Thymus (tissue), 11 donors: ENCODE measurements at regions not wholly inside any gene's neighbourhood (a gene's known extent, or its start where the extent isn't known, plus 50 kb on each side); places are given as distances from the start of the nearest gene placed in this dataset.
"Not testable (repeated sequence)": the region's sequence is repeated elsewhere in the genome, so short reads cannot be mapped to it uniquely, and the experiment has no call there.

Source experiments
- DNase-seq, 9 donors: peaks; one replicate each; pipeline ENCODE4 v3.0.0-alpha.2; 2013; ENCODE audit warnings: low spot score in 9 of 9, low read depth in 6 of 9, missing footprints in 1 of 9
- H3K27ac ChIP-seq, 2 donors: one replicate each; pipeline ENCODE4 v1.5.1; 2013; ENCODE audit warnings: control low read depth in 1 of 2, low read depth in 1 of 2, low read length in 1 of 2, mild to moderate bottlenecking in 1 of 2, moderate library complexity in 1 of 2
- H3K27me3 ChIP-seq, 2 donors: one replicate each; pipeline ENCODE4 v1.5.1; 2013; ENCODE audit warnings: low read length in 1 of 2; ENCODE audit not compliant: control insufficient read depth in 2 of 2, insufficient read depth in 1 of 2
- H3K36me3 ChIP-seq, 2 donors: one replicate each; pipeline ENCODE4 v1.5.1; 2013; ENCODE audit warnings: low read length in 1 of 2, mild to moderate bottlenecking in 1 of 2, moderate library complexity in 1 of 2; ENCODE audit not compliant: control insufficient read depth in 2 of 2, insufficient read depth in 2 of 2
- H3K4me1 ChIP-seq, 2 donors: one replicate each; pipeline ENCODE4 v1.5.1; 2013; ENCODE audit warnings: low read length in 2 of 2; ENCODE audit not compliant: control insufficient read depth in 2 of 2, insufficient read depth in 2 of 2
- H3K4me3 ChIP-seq, 2 donors: one replicate each; pipeline ENCODE4 v1.5.1; 2013; ENCODE audit warnings: low read length in 2 of 2, control low read depth in 1 of 2, mild to moderate bottlenecking in 1 of 2
- H3K9me3 ChIP-seq, 2 donors: one replicate each; pipeline ENCODE4 v1.5.1; 2013; ENCODE audit warnings: low read length in 1 of 2, mild to moderate bottlenecking in 1 of 2; ENCODE audit not compliant: control insufficient read depth in 2 of 2, insufficient read depth in 1 of 2
- WGBS: extraction: QIAGEN DNeasy Blood & Tissue Kit; methylation state at CpG from one replicate; pipeline ENCODE4 v1.1.7; 2013; 5-methylcytosine and 5-hydroxymethylcytosine counted together
- donor health status: healthy.

DNA sequence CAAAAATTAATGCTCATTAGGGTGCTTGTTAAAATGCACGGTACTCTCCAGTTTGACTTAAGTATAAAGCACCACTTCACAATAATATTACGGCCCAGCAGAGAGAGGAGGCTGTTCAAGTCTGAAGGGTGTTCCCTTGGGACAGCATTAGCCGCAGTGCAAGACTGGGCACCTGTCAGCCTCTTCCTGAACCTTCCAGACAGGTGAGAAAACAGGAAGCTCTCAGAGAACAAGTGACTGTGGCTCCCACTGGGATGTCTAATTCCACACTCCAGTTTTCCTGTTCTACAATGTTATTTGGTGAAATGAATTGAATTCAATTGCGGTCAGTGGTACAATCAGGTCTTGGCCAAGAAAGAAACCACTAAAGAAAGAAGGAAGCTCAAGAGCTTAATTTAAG lies 414.4 kb downstream of the SMARCA1 start:
- no peaks in the 10 kb centered on the region for H3K9me3 ChIP-seq
- no peak overlapping the region for H3K4me3 ChIP-seq
- H3K36me3 ChIP-seq, result no peaks in the 10 kb centered on the region
- no peak overlapping the region for H3K27ac ChIP-seq
- WGBS, result 92% methylated on average over 4 of the region's 4 CpGs
- no peak for DNase-seq
- no peaks in the 10 kb centered on the region for H3K27me3 ChIP-seq
- no peaks in the 10 kb centered on the region for H3K4me1 ChIP-seq

DNA sequence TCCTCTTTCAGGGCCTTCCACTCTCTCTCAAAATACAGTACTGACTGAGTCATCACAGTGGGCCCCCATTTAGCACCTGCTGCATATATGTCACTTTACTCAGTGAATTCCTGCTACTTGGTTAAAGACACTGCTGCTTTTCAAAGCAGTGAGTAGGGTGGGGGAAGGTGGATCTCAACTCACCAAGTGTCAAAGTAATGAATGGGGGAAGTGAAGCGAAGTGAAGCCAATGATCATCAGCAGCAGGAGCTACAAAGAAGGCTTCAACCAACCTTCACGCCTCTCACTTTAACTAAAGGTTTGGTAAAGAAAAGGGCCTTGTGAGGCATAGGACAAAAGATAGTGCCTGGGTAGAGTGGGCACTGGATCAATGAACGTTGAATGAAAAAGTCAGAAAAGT lies 424.1 kb downstream of the SMARCA1 start:
- WGBS, result 89% methylated on average over 3 of the region's 3 CpGs
- Histone ChIP-seq H3K4me1 (no peaks in the 10 kb centered on the region), H3K9me3 (no peaks in the 10 kb centered on the region), H3K36me3 (no peaks in the 10 kb centered on the region), H3K27ac (no peak overlapping the region), H3K27me3 (no peaks in the 10 kb centered on the region), H3K4me3 (no peak overlapping the region)
- no peak for DNase-seq

- Histone ChIP-seq H3K36me3 (no peaks in the 10 kb centered on the region), H3K27me3 (no peaks in the 10 kb centered on the region), H3K27ac (no peak overlapping the region), H3K9me3 (no peaks in the 10 kb centered on the region), H3K4me1 (no peaks in the 10 kb centered on the region), H3K4me3 (no peak overlapping the region)
- DNase-seq, result no peak
These were observed 425.6 kb downstream of the SMARCA1 start for GRCh38 chrX:129097668-129098067.

GRCh38 chrX:129093706-129094105 lies 429.6 kb downstream of the SMARCA1 start:
- Histone ChIP-seq H3K4me1 (no peaks in the 10 kb centered on the region), H3K27ac (no peak overlapping the region), H3K4me3 (no peak overlapping the region), H3K27me3 (no peaks in the 10 kb centered on the region), H3K36me3 (no peaks in the 10 kb centered on the region), H3K9me3 (no peaks in the 10 kb centered on the region)
- DNase-seq, result no peak
- 95% methylated on average over 2 of the region's 2 CpGs for WGBS

- DNase-seq, result no peak
- no peak overlapping the region for H3K27ac ChIP-seq
- no peaks in the 10 kb centered on the region for H3K4me1 ChIP-seq
- no peaks in the 10 kb centered on the region for H3K9me3 ChIP-seq
- H3K36me3 ChIP-seq, result no peaks in the 10 kb centered on the region
- no peaks in the 10 kb centered on the region for H3K27me3 ChIP-seq
- no peak overlapping the region for H3K4me3 ChIP-seq
These were observed 430.5 kb downstream of the SMARCA1 start for GRCh38 chrX:129092757-129093156.

DNA sequence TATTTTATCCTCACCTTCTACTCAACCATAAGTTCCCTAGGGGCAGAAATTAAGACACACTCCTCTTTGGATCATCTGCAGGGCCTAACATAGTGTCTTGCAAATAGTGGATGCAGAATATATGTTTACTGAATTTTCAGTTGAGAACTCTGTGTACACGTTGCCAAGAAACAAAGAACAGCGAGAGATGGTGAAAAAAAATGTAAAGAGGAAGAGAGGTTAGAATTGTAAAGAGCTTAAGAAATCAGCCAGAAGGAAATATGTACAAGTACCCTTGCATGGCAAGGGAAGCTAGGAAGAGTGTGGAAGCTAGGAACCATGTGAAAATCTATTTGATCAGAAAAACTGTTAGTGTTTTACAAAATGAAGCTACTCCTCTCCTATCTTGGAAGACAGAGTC lies 431.0 kb downstream of the SMARCA1 start:
- no peaks in the 10 kb centered on the region for H3K27me3 ChIP-seq
- WGBS, result 39% methylated on average over 2 of the region's 2 CpGs
- H3K4me3 ChIP-seq, result no peak overlapping the region
- no peaks in the 10 kb centered on the region for H3K36me3 ChIP-seq
- H3K27ac ChIP-seq, result no peak overlapping the region
- no peaks in the 10 kb centered on the region for H3K4me1 ChIP-seq
- no peaks in the 10 kb centered on the region for H3K9me3 ChIP-seq
- no peak for DNase-seq

DNA sequence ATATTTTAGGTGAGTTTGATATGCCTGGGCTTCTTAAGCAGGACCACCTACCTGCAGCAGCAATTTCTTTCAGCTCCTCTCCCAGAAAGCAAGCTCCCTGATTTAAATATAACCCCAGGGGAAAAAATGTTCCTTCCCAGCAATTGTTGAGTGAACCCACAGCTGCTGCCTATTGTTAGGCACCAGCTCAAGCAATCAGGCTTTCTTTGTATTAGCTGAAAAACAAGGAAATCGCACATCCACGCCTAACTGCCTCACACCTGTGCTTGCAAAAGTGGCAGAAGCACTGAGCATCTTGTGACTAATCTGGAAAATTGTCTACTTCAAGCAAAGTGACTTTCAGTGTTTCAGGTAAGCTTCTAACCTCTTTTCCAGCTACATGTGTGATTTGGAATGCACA lies 432.2 kb downstream of the SMARCA1 start:
- 62% methylated on average over 2 of the region's 2 CpGs for WGBS
- H3K4me3 ChIP-seq, result no peak overlapping the region
- no peak for DNase-seq

GRCh38 chrX:129086802-129087201 lies 436.5 kb downstream of the SMARCA1 start:
- no peaks in the 10 kb centered on the region for H3K36me3 ChIP-seq
- no peak for DNase-seq
- H3K27me3 ChIP-seq, result no peaks in the 10 kb centered on the region
- no peaks in the 10 kb centered on the region for H3K4me1 ChIP-seq
- H3K9me3 ChIP-seq, result no peaks in the 10 kb centered on the region
- no peak overlapping the region for H3K27ac ChIP-seq
- 94% methylated on average over 7 of the region's 7 CpGs for WGBS
- no peak overlapping the region for H3K4me3 ChIP-seq

More for the DNA sequence above, 432.2 kb downstream of the SMARCA1 start:
- Histone ChIP-seq H3K36me3 (no peaks in the 10 kb centered on the region), H3K27me3 (no peaks in the 10 kb centered on the region), H3K9me3 (no peaks in the 10 kb centered on the region), H3K4me1 (no peaks in the 10 kb centered on the region), H3K27ac (no peak overlapping the region)

GRCh38 chrX:129084291-129084690 lies 439.0 kb downstream of the SMARCA1 start:
- not testable (repeated sequence) for H3K27ac ChIP-seq, H3K9me3 ChIP-seq, H3K4me1 ChIP-seq, H3K27me3 ChIP-seq, H3K36me3 ChIP-seq, H3K4me3 ChIP-seq, DNase-seq
- 95% methylated on average over 3 of the region's 3 CpGs for WGBS
